GM12878 (cell line): ENCODE measurements at regions not wholly inside any gene's neighbourhood (a gene's known extent, or its start where the extent isn't known, plus 50 kb on each side); places are given as distances from the start of the nearest gene placed in this dataset.

ENCODE experiments used
- ATAC-seq: fragments of 200-7000 bp; cut with Tn5 transposase; 3 replicates; pipeline ENCODE4 v1.9.1; 2020; ENCODE audit warnings: mild to moderate bottlenecking, moderate library complexity
- BruUV-seq: library from RNA; stranded (reverse); fragments of 400-500 nt; replicated peaks from 2 replicates; lab custom pipeline; 2021; lab: Mats Ljungman, UMichigan
- CTCF ChIA-PET: fragments of 300-600 bp; sonication (Branson Sonifier 250); formaldehyde crosslinking; extraction: SDS; loops from one replicate; lab custom pipeline; 2021; ENCODE audit warnings: inconsistent platforms; lab: Yijun Ruan, JAX
- POLR2A ChIA-PET: fragments of 350-600 bp; formaldehyde crosslinking; extraction: SDS; loops from one replicate; lab custom pipeline; 2021; ENCODE audit warnings: inconsistent platforms; lab: Charles Lee
- RAD21 ChIA-PET: fragments of 300-600 bp; sonication (Branson Sonifier 250); formaldehyde crosslinking; loops from one replicate; lab custom pipeline; 2023; ENCODE audit warnings: antibody characterized with exemption; ENCODE audit not compliant: unreplicated experiment; lab: Charles Lee
- SMC1A ChIA-PET: fragments of 300-600 bp; sonication (Branson Sonifier 250); formaldehyde crosslinking; loops from one replicate; lab custom pipeline; 2023; ENCODE audit not compliant: unreplicated experiment, uncharacterized antibody; lab: Charles Lee
- DNase-seq: peaks from one replicate; pipeline ENCODE4 v3.0.0-alpha.2; 2011; ENCODE audit warnings: low read depth, low spot score
- FAIRE-seq: peaks from 3 replicates; lab custom pipeline; 2011; peaks lifted over from hg19 to GRCh38; lab: Jason Lieb, UNC
- H2AFZ ChIP-seq: 2 replicates; pipeline ENCODE4 v1.6.0; 2011; ENCODE audit warnings: low read depth, low read length, control low read depth; ENCODE audit not compliant: control insufficient read depth
- H3K27ac ChIP-seq: 2 replicates; pipeline ENCODE4 v1.5.1; 2011; ENCODE audit warnings: control low read depth; ENCODE audit not compliant: control insufficient read depth, insufficient read depth
- H3K27me3 ChIP-seq, 2 experiments: replicated peaks in 1 of 2; 2 replicates each; pipeline versions ENCODE4 v1.6.0 to v1.6.1; 2011; ENCODE audit warnings: low read length in 1 of 2; ENCODE audit not compliant: control insufficient read depth in 2 of 2, insufficient read depth in 2 of 2
- H3K36me3 ChIP-seq, 2 experiments: 2 replicates each; pipeline ENCODE4 v1.5.1; 2011; ENCODE audit warnings: low read length in 1 of 2; ENCODE audit not compliant: control insufficient read depth in 2 of 2, insufficient read depth in 2 of 2
- H3K4me1 ChIP-seq: 2 replicates; pipeline ENCODE4 v1.6.1; 2011; ENCODE audit warnings: mild to moderate bottlenecking, low read length, moderate library complexity, mixed read lengths; ENCODE audit not compliant: control insufficient read depth, insufficient read depth
- H3K4me2 ChIP-seq: 2 replicates; pipeline ENCODE4 v1.6.0; 2011; ENCODE audit warnings: control low read depth; ENCODE audit not compliant: control insufficient read depth, insufficient read depth
- H3K4me3 ChIP-seq: fragments of 200-600 bp; sonication (generic); 2 replicates; pipeline ENCODE4 v1.5.1; 2016
- H3K79me2 ChIP-seq: 2 replicates; pipeline ENCODE4 v1.6.0; 2011; ENCODE audit warnings: low read length; ENCODE audit not compliant: control insufficient read depth, insufficient read depth
- H3K9ac ChIP-seq: 2 replicates; pipeline ENCODE4 v1.8.0; 2011; ENCODE audit warnings: low read length, control low read depth, mixed read lengths; ENCODE audit not compliant: control insufficient read depth, insufficient read depth
- H3K9me3 ChIP-seq: replicated peaks from 3 replicates; pipeline ENCODE4 v1.5.1; 2011; ENCODE audit warnings: mild to moderate bottlenecking, low read length; ENCODE audit not compliant: control insufficient read depth, insufficient read depth
- H4K20me1 ChIP-seq: 2 replicates; pipeline ENCODE4 v1.6.0; 2011; ENCODE audit not compliant: control insufficient read depth, insufficient read depth
- BACH1 ChIP-seq: fragments of 450-650 bp; IDR thresholded peaks from 2 replicates; pipeline ENCODE4 v1.6.1; 2017; ENCODE audit warnings: mild to moderate bottlenecking, borderline replicate concordance
- BCL11A ChIP-seq: IDR thresholded peaks from 2 replicates; pipeline ENCODE4 v1.6.1; 2011; ENCODE audit warnings: low read depth, low read length
- EED ChIP-seq: sonication (generic); IDR thresholded peaks from 2 replicates; pipeline ENCODE4 v1.6.1; 2016; ENCODE audit warnings: antibody characterized with exemption, low read depth
- IKZF1 ChIP-seq: fragments of 450-650 bp; conservative IDR thresholded peaks from 2 replicates; pipeline ENCODE4 v1.6.1; 2017; ENCODE audit warnings: antibody characterized with exemption, mild to moderate bottlenecking
- JUNB ChIP-seq: IDR thresholded peaks from 2 replicates; pipeline ENCODE4 v1.6.1; 2016; ENCODE audit warnings: antibody characterized with exemption, mild to moderate bottlenecking
- POLR2AphosphoS5 ChIP-seq: IDR thresholded peaks from 2 replicates; pipeline ENCODE4 v1.6.1; 2011; ENCODE audit warnings: mild to moderate bottlenecking, low read length, inconsistent platforms
- ZNF687 ChIP-seq: fragments of 450-650 bp; IDR thresholded peaks from 2 replicates; pipeline ENCODE4 v1.6.1; 2017; ENCODE audit warnings: mild to moderate bottlenecking, moderate library complexity
- WGBS: methylation state at CpG from one replicate; pipeline ENCODE4 v1.1.6; 2016; ENCODE audit warnings: low lambda C conversion rate; ENCODE audit not compliant: insufficient replicate concordance, insufficient coverage; ENCODE audit errors: missing lambda C conversion rate; 5-methylcytosine and 5-hydroxymethylcytosine counted together
- in situ Hi-C: fragments of 300-500 bp; cut with MboI; formaldehyde crosslinking; loops from 9 replicates; pipeline ENCODE4 v1.14.3; 2018; ENCODE audit warnings: mixed read lengths
- intact Hi-C: fragments of 100-400 bp; cut with micrococcal nuclease; formaldehyde crosslinking; loops from one replicate; pipeline ENCODE4 v1.14.2; 2022; ENCODE audit not compliant: unreplicated experiment
- TF ChIP-seq, protein P1 (sequence below): IDR thresholded peaks from 2 replicates; pipeline ENCODE4 v1.6.1; 2012; ENCODE audit warnings: mild to moderate bottlenecking, low read depth, low read length
- TF ChIP-seq, protein P2 (sequence below): fragments of 450-650 bp; IDR thresholded peaks from 2 replicates; pipeline ENCODE4 v1.6.1; 2017; ENCODE audit warnings: mild to moderate bottlenecking

GRCh38 chr20:60956194-60956593 lies 295.9 kb upstream of the CDH4 start:
- H3K36me3 ChIP-seq = no peaks in the 10 kb centered on the region
- no peaks in the 10 kb centered on the region for H3K4me1 ChIP-seq
- SMC1A ChIA-PET = no interaction called here
- CTCF ChIA-PET = no interaction called here
- FAIRE-seq (no peak), ATAC-seq (no peak), DNase-seq (no peak)
- in situ Hi-C loops (loop anchor here (25.0 kb wide), 2 partner anchors 106 to 356 kb away; no protein-coding TSS in a partner anchor), intact Hi-C loops (no loop called here)
- no peak overlapping the region for H3K27ac ChIP-seq
- no peaks in the 10 kb centered on the region for H3K27me3 ChIP-seq
- BruUV-seq = no TSS peak
- no peak overlapping the region for H3K4me3 ChIP-seq
- H3K79me2 ChIP-seq = no peaks in the 10 kb centered on the region
- no peak for TF ChIP-seq EED
- WGBS = 1% methylated on average over 4 of the region's 4 CpGs
- no peak overlapping the region for H3K9ac ChIP-seq
- RAD21 ChIA-PET = no interaction called here
- no peaks in the 10 kb centered on the region for H4K20me1 ChIP-seq
- no peak overlapping the region for H2AFZ ChIP-seq
- no peak overlapping the region for H3K4me2 ChIP-seq
- POLR2A ChIA-PET = no interaction called here
- no peaks in the 10 kb centered on the region; the same call in 2 of the 3 replicates for H3K9me3 ChIP-seq

GRCh38 chr20:60957621-60958020 lies 294.4 kb upstream of the CDH4 start:
- Histone ChIP-seq H3K36me3 (no peaks in the 10 kb centered on the region), H3K4me2 (no peak overlapping the region), H3K79me2 (no peaks in the 10 kb centered on the region), H3K9me3 (no peaks in the 10 kb centered on the region; the same call in 2 of the 3 replicates), H3K4me3 (no peak overlapping the region), H3K9ac (no peak overlapping the region), H4K20me1 (no peaks in the 10 kb centered on the region), H2AFZ (no peak overlapping the region), H3K27ac (no peak overlapping the region), H3K27me3 (no peaks in the 10 kb centered on the region), H3K4me1 (no peaks in the 10 kb centered on the region)
- ChIA-PET SMC1A (no interaction called here), RAD21 (no interaction called here), CTCF (no interaction called here), POLR2A (no interaction called here)
- no TSS peak for BruUV-seq
- intact Hi-C loops = no loop called here
- ATAC-seq (no peak), FAIRE-seq (no peak), DNase-seq (no peak)
- in situ Hi-C loops = loop anchor here (25.0 kb wide), 2 partner anchors 105 to 355 kb away; no protein-coding TSS in a partner anchor
- WGBS = 4% methylated on average over 3 of the region's 3 CpGs
- no peak for TF ChIP-seq JUNB
- TF ChIP-seq BCL11A = no peak
- no peak for TF ChIP-seq IKZF1
- TF ChIP-seq, protein P1, sequence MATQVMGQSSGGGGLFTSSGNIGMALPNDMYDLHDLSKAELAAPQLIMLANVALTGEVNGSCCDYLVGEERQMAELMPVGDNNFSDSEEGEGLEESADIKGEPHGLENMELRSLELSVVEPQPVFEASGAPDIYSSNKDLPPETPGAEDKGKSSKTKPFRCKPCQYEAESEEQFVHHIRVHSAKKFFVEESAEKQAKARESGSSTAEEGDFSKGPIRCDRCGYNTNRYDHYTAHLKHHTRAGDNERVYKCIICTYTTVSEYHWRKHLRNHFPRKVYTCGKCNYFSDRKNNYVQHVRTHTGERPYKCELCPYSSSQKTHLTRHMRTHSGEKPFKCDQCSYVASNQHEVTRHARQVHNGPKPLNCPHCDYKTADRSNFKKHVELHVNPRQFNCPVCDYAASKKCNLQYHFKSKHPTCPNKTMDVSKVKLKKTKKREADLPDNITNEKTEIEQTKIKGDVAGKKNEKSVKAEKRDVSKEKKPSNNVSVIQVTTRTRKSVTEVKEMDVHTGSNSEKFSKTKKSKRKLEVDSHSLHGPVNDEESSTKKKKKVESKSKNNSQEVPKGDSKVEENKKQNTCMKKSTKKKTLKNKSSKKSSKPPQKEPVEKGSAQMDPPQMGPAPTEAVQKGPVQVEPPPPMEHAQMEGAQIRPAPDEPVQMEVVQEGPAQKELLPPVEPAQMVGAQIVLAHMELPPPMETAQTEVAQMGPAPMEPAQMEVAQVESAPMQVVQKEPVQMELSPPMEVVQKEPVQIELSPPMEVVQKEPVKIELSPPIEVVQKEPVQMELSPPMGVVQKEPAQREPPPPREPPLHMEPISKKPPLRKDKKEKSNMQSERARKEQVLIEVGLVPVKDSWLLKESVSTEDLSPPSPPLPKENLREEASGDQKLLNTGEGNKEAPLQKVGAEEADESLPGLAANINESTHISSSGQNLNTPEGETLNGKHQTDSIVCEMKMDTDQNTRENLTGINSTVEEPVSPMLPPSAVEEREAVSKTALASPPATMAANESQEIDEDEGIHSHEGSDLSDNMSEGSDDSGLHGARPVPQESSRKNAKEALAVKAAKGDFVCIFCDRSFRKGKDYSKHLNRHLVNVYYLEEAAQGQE = no peak; the same call in 1 of the 2 replicates
- no peak for TF ChIP-seq BACH1
- no peak for TF ChIP-seq POLR2AphosphoS5
- no peak for TF ChIP-seq ZNF687
- TF ChIP-seq, protein P2, sequence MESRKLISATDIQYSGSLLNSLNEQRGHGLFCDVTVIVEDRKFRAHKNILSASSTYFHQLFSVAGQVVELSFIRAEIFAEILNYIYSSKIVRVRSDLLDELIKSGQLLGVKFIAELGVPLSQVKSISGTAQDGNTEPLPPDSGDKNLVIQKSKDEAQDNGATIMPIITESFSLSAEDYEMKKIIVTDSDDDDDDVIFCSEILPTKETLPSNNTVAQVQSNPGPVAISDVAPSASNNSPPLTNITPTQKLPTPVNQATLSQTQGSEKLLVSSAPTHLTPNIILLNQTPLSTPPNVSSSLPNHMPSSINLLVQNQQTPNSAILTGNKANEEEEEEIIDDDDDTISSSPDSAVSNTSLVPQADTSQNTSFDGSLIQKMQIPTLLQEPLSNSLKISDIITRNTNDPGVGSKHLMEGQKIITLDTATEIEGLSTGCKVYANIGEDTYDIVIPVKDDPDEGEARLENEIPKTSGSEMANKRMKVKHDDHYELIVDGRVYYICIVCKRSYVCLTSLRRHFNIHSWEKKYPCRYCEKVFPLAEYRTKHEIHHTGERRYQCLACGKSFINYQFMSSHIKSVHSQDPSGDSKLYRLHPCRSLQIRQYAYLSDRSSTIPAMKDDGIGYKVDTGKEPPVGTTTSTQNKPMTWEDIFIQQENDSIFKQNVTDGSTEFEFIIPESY = no peak
